HG02678 (cell line): ENCODE measurements at regions not wholly inside any gene's neighbourhood (a gene's known extent, or its start where the extent isn't known, plus 50 kb on each side); places are given as distances from the start of the nearest gene placed in this dataset.
"Not testable (repeated sequence)": the region's sequence is repeated elsewhere in the genome, so short reads cannot be mapped to it uniquely, and the experiment has no call there.

Experiments
- ATAC-seq: cut with Tn5 transposase; IDR thresholded peaks from one replicate; pipeline ENCODE4 v1.9.1; 2021; ENCODE audit warnings: mild to moderate bottlenecking, moderate library complexity; ENCODE audit not compliant: unreplicated experiment

DNA sequence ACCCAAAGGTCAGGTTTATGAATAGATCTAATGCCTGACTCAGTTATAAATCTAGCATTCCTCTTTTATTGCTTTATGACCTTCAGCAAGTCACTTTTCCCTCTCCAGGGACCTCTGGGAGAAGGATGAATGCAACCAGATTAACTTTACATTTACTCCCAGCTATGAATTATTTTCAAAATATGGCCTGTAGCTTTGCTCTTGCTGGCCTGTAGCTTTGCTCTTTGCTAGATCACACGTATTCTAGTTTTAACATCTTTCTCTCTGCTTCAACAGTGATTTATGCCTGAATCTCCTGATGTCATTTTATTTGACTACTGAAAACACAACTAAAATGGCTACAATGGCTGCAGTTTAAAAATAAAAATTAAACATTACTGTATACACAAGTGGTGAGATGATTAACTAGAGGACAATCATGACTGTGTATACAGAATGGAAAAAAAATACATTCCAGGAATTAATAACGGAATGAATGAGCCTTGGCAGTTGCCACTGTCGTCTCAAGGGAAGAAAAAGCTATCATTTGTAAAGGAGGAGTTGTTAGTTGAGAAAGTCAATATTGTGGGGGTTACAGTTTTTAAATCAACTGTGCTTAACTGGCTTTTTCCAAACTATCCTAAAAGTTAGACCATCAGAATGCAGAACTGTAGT, 434.5 kb upstream of the GOT2 start:
- no peak for ATAC-seq

DNA sequence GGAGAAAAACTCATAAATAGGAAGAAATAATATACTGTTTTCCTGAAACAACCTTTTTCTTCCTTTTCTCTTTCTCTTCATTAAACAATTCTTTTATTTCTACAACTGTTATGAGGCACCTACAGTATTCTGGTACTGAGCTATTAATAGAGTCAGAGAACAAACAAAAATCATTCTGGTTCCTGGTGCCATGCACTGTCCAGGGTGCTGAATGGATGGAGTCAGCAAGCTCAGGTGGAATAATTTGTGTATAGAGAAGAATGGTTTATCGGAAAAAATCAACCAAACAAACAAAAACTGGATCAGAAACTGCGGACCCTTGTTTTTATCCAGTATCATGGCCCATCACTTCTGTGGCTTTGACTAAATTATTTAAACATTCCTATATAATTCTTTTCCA, 430.3 kb upstream of the GOT2 start:
- ATAC-seq: no peak

DNA sequence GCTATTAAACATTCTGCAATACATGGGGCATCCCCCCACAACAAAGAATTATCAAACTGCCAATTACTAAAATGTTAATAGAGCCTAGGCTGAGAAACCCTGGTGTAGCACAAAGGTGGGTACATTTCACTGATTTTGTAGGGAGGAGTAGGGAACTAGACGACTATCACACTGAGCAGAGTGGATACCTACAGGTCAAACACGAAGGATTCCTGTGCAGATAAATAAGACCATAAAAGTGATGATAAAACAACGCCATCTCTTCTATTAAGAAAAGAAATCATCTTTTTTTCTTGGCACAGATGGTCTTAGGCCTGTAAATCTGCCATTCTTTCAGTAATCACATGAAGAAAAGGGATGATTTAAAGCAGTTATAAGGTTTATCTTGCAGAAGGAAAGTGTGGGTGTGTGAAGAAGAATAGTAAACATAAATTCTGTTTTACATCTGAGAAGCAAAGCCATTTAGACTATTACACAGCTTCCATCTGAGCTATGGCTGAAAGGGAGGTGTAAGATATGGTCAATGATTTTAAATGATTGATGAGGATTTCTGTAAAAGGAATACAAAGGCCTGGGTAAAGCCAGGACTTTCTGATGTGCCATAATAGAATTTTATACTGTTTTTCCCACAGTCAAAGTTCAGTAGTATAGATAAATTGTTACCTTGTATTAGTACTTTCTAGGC, 429.4 kb upstream of the GOT2 start:
- ATAC-seq: no peak

DNA sequence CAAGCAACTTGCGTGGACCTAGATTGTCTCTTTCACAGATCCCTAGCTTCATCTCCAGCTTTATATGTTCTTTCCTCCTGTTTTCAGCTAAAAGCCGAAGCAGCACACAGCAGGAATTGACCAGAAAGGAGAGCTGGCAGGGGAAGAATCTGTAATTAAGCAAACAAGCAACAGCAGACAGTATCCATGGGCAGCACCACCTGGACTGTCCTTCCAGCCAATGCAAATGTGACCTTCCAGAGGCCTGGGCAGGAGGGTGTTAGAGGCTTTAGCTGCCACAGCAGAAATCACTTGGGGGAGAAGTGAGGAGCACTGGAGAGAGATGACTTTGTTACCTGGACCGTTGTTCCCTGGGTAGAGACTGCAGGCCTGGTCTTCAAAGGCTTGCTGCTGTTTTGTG, 427.6 kb upstream of the GOT2 start:
- ATAC-seq: no peak

DNA sequence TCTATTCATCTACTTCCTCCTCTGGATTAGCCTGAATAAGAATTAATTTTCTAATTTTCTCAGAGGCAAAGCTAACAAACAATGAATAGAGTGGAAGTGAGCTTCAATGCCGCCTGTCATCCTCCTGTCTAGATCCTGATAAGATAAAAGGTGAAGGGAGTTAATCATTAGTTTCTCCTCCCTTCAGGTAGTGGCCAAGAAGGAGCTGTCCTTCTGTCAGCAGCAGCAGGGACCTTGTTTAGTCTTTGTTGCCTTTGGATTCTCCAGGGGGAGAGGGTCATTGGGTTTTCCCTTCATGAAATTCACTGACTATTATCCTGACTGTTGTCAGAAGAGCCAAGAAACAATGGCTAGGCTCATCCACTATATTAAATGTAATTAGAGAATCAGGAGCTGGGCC, 420.2 kb upstream of the GOT2 start:
- no peak for ATAC-seq

DNA sequence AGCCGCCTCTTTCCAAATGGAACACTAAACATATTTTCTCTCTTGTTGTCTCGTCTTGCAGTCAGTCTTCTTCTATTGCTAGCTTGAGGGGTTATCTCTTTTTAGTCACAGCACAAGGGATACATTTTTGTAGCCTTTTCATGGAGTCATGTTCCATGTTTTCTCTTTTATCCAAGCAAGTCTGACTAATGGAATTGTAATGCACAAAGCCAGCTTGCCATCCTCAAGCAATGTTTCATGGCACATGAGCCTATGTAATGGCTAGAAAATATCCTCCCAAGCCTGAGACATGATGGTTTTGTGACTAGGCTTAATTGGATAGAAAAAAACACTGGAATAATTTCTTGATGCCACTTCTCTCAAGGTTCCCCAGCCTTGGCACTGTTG, 414.6 kb upstream of the GOT2 start:
- ATAC-seq: no peak

DNA sequence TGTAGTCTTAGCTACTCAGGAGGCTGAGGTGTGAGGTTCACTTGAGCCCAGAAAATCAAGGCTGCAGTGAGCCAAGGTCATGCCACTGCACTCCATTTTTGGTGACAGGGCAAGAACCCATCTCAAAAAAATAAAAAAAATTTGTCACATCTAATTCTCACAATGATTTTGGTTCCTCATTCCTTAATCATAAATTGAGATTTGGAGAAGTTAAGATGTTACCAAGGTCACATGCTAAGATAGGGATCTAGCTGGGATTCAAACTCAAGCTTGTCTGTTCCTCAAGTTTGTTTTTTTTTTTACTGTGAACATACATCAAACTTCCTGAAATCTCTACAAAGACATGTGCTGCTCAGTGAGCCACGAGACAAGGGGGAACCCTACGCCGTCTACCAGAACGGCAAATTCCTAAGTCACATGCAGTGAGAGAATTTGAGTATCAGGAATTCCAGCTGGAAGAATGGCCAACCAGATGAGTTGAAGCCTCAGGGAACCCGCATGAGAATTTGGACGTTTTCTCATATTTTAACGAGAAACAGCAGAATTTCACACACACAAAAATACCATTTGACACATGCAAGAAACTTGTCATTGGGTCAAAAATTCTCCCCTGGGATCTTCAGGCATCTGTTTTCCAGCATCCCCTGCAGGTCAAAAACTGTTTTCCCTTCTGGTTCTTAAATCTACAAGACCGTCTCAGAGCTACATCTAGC, 414.1 kb upstream of the GOT2 start:
- no peak for ATAC-seq

DNA sequence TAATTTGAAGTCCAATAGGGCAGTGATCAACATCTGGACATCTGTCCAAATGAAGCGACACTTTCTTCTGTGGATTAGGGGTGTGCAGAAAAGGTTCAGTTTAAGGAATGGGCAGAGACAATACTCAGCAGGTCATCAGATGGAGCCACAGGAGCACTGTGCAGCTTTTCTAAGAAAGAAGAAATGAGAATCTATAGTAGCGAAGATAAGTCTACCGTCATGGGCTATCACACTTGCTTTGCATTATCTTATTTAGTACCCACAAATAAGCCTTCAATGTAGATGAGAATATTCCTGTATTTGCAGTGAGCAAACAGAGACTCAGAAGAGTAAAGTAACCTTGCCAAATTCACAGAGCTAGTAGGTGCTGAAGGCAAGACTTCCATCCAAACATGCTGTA, 412.0 kb upstream of the GOT2 start:
- ATAC-seq: no peak

DNA sequence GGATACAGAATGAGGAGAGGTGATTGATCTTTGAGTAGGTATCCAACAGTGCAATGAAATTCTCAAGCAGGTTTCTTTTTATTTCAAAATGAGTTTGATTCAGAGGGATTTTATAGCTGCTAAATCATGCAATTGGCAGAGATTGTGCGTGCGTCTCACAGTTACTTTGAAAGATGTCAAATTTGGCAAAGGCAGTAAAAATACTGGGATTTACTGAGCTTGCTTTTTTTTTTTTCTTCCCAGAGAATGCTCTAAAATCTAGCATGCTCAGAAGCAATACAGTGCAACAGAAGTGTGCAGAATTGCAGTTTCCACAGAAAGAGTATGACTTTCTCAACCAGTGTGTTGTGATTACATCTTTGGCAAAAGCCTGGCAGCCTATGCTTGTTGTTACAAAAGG, 410.7 kb upstream of the GOT2 start:
- no peak for ATAC-seq

DNA sequence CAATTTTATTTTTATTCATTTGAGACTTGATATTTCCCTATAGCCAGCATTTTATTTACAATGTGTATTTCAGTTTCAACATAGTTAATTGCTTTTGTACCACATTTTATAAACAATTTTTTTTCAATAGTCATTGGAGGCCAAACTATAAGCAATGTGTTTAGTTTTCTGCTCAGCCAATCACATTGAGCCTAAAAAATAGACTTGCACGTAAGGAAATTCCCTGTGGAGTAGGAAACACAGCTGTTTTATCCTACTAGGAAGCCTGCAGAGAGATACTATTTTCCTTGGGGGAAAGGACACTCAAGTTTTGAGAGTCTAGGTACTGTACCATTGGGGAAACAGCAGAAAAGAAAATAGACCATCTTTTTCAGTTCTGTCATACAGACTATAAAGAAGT, 410.2 kb upstream of the GOT2 start:
- ATAC-seq: no peak

DNA sequence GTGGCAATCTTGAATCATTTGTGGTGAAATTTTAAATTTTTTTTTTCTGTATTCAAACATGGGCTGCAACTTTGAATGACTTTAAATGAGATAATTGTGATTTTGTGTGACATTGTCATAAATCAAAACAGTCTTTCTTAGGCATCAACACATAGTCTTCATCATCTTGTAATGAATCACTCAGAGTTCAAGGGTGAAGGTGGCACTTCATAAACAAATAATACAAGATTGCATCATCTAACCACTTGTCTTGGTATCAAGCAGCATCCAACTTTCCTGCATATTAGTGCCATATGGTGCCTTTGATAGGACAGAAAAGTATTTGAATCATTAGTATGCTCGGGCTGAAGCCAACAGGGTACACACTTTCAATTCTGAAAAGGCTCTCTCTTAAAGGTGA, 392.4 kb upstream of the GOT2 start:
- no peak for ATAC-seq

DNA sequence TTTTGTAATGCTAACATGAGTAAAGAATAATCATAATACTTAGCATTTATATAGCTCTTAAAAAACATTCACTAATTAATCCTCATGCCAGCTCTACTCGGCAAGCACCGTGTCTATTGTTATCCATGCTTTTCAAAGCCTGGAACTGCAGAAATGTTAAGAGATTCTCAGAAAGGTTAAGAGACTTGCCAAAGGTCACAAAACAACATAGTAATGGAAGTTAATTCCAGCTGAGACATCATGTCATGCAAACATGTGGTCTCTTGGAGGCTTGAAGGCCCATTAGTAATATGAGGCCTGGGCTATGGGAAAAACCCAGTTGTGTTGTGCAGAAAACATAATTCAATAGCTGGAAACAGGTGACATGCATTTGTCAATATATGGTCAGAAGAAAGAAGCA, 389.9 kb upstream of the GOT2 start:
- ATAC-seq: no peak

DNA sequence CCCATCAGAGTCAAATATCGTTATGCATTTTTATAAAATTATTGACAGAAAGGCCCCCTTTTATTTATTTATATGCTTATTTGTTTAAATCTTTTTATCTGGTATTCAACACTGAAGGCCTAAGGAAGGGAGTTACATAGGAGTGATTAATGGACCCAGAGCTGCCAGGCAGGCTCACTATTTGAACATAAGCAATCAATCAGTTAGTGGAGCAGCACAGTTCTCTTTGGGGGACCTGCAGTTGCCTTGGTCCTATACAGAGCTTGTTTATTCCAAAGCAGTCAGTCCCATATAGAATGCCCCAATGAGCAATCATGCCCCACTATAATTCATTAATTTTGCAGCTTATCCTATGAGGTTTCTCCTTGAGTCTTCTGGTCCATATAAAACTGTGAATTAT, 389.4 kb upstream of the GOT2 start:
- ATAC-seq: no peak

DNA sequence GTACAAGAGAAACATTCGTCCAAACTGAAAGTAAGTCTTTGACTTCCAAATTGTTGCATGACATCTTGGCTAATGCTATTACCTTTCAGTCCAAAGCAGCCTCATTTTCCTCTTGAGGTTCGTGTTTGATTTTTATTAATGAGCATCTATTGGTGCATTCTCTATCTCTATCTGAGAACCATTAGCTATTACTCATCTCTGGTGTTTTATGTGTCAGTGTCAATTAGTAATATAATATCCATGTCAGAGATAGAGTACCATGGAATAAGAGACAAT, 388.1 kb upstream of the GOT2 start:
- ATAC-seq: no peak

DNA sequence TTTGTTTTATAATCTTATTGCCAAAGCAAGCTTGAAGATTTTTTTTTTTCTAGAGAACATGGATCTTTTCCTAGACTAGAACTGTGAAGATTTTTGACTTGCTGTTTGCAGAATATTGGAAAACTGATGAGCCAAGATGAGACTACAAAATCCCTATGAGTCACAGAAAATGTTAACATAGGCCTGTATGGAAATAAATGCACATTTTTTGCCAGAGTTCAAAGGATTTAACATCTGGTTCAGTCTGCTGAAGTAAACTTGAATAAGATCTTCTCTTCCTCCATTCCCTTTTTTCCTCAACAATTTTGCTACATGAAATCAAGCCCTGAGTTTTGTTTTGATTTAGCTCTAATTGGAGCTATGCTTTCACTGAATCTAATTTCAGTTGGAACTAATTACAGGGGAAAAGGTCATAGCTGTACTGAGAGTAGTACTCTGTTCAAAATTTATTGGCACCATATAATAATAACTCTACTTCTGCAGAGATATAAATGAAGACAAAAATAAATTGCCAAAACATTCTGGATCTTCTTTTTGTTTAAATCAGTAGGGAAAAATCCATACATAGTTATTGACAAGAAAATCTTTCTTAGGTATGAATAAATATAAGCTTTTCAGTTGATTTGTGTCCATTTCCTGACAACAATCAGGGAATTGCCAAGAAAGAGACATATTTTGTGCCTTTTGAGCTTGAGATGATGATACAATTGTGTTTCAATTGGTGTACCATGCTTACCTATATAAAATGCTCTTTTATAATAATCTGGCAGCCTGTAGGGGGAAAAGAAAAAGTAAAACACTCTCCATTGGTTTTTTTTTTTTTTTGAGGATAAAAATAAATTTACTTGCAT, 387.5 kb upstream of the GOT2 start:
- no peak for ATAC-seq

DNA sequence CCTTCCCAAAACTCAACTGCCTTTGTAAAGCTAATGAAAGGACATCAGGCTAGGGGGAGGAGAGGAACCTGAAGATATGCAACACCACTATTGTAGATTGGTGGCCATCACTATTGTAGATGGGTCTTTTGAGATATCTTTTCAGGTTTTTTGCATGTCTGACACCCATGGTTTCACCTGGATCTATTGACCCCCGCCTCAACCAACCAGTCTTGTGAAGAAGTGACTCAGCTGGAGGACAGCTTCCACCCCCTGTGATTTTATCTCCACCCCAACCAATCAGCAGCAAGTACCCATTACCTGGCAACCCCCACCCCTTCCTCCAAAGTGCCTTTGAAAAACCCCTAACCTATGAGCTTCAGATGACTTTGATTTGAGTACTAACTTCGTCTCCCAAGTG, 382.6 kb upstream of the GOT2 start:
- no peak for ATAC-seq

DNA sequence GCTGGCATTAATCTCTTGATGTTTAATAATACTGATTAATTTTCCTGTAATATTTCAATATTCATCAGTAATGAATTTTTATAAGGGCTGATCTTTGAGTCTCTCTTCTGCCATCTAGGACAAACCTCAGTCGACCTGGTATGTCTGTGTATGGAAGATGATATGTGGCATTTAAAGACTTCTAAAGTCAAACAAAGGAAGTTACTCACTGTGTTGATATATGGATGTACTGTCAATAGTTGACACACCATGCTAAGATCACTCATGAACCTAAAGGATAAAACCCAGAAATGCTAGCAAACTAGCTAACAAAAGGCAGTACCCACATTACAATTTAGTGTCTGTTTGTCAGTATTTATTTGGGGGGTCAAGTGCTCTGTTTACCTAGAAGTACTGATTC, 380.7 kb upstream of the GOT2 start:
- ATAC-seq: no peak

DNA sequence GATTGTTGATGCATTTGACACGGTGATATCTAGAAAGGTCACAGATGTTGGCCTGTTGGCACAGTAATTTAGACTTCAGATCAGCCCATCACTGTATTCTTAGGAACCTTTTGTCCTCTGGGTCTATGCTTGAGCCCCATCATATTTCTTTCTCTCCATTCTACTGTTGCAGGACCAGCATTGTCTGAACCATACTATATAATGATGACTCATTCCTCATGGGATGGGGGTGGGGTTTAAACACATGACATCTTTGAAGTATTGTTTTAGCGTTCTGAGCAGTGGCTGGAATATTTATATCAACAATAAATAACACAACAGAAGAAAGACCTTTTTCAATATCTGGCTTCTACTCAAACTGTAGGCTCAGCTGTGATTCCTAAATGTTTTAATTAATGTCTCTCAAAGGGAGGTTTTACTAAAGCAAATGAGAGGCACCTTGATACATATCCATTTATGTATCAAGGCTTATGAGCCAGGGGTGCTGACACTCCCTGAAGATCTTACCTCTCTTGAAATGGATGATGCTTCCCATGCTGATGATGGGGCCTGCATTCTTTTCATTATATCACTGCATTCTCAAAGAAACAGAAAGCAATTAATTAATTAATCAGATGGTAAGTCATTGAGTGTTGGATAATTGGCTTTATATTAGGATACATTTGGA, 379.0 kb upstream of the GOT2 start:
- no peak for ATAC-seq

DNA sequence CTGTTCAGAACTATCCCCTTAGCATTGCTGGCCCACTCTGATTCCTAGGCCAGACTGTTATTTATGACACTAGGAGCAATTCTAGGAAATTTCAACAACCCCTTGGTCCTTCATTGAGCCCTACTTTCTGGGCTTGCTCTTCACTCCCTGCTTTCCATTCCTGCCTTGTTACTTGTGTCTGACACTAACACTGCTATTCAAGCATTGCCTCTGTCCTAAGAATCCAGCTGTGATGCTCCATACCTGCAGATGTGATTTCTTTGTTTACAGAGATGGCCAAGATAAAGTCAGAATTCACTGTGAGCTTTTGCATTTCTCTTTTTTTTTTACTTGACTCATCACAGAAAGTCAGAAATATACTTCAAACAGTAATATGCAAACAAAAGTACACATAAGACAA, 377.2 kb upstream of the GOT2 start:
- no peak for ATAC-seq

DNA sequence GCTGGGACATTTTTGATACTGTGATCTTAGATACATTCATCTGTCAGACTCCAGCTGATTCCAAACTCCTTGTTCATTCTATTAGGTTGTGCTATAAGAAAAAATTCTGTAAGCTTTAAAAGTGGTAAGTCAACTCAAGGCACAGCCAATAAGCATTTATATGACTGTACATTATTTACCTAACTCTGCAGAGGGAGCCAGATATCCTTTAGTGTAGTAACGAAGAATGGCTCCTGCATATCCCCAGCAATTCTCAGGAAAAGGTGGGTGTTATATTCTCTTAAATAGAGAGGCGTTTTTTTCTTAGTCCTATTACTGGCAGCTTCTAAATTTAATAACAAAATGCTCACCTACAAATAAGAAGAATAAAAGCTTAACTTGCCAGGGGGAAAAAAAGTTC, 374.3 kb upstream of the GOT2 start:
- no peak for ATAC-seq

DNA sequence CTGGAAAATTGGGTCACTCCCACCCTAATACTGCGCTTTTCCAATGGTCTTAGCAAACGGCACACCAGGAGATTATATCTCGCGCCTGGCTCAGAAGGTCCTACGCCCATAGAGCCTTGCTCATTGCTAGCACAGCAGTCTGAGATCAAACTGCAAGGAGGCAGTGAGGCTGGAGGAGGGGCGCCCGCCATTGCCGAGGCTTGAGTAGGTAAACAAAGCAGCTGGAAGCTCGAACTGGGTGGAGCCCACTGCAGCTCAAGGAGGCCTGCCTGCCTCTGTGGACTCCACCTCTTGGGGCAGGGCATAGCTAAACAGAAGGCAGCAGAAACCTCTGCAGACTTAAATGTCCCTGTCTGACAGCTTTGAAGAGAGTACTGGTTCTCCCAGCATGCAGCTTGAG, 362.6 kb upstream of the GOT2 start:
- ATAC-seq: not testable (repeated sequence)
